Left cardiac atrium (tissue), 4 donors: ENCODE measurements at regions not wholly inside any gene's neighbourhood (a gene's known extent, or its start where the extent isn't known, plus 50 kb on each side); places are given as distances from the start of the nearest gene placed in this dataset.
A peak's percentile ranks its signal among the peaks of the same experiment; 100 is the strongest.
"Not testable (repeated sequence)": the region's sequence is repeated elsewhere in the genome, so short reads cannot be mapped to it uniquely, and the experiment has no call there.

Experiments
- ATAC-seq, 2 donors: fragments of 200-7000 bp; cut with Tn5 transposase; one replicate each; pipeline ENCODE4 v1.9.1; 2020; ENCODE audit warnings: mild to moderate bottlenecking in 2 of 2, moderate library complexity in 2 of 2
- DNase-seq: peaks from one replicate; pipeline ENCODE4 v3.0.0-alpha.2; 2020
- intact Hi-C, 2 donors: fragments of 100-400 bp; cut with DNase I; formaldehyde crosslinking; loops; one replicate each; pipeline versions ENCODE4 v1.14.1 to v1.15.1; 2022 to 2023
- donor health status: DM: no; HTN: yes; CAD: no.
- donor health status: DM: no; HTN: yes; CAD: no; lungs with severe emphysema.
- donor health status: DM: yes; HTN: yes; CAD: no.
- donor health status: Dilated cardiomyopathy.

- DNase-seq, intact Hi-C loops, ATAC-seq: not testable (repeated sequence)
Measured at GRCh38 chr9:78172610-78173009, 63.3 kb upstream of the CEP78 start.

- intact Hi-C loops: no loop called here
- DNase-seq (no peak), ATAC-seq (no peak)
Measured at GRCh38 chr9:78171651-78172050, 64.2 kb upstream of the CEP78 start.

- no peak for DNase-seq
- intact Hi-C loops: no loop called here
- ATAC-seq: no peak
Measured at GRCh38 chr9:78169125-78169524, 66.8 kb upstream of the CEP78 start.

GRCh38 chr9:78167356-78167755 lies 68.5 kb upstream of the CEP78 start:
- DNase-seq (no peak), ATAC-seq (no peak)
- intact Hi-C loops: no loop called here

GRCh38 chr9:78163834-78164233 lies 72.0 kb upstream of the CEP78 start:
- intact Hi-C loops: no loop called here
- DNase-seq (no peak), ATAC-seq (no peak)

GRCh38 chr9:78158286-78158685 lies 77.6 kb upstream of the CEP78 start:
- ATAC-seq (no peak), DNase-seq (no peak)
- intact Hi-C loops: no loop called here

GRCh38 chr9:78150983-78151356 lies 84.9 kb upstream of the CEP78 start:
- ATAC-seq: no peak
- no peak for DNase-seq
- intact Hi-C loops: no loop called here

GRCh38 chr9:78150312-78150982 lies 85.4 kb upstream of the CEP78 start:
- no peak for ATAC-seq
- intact Hi-C loops: no loop called here

GRCh38 chr9:78149702-78150291 lies 86.1 kb upstream of the CEP78 start:
- intact Hi-C loops: no loop called here
- DNase-seq (no peak), ATAC-seq (no peak)

More at GRCh38 chr9:78150312-78150982, 85.4 kb upstream of the CEP78 start:
- DNase-seq: no peak

- DNase-seq (no peak), ATAC-seq (no peak)
- intact Hi-C loops: no loop called here
Measured at GRCh38 chr9:78146241-78146640, 89.6 kb upstream of the CEP78 start.

GRCh38 chr9:78144663-78145377 lies 91.1 kb upstream of the CEP78 start:
- ATAC-seq (no peak), DNase-seq (no peak)
- intact Hi-C loops: no loop called here

GRCh38 chr9:78144008-78144381 lies 91.9 kb upstream of the CEP78 start:
- intact Hi-C loops: no loop called here
- ATAC-seq: no peak
- DNase-seq: no peak

- ATAC-seq (no peak), DNase-seq (no peak)
- intact Hi-C loops: no loop called here
Measured at GRCh38 chr9:78143281-78144007, 92.4 kb upstream of the CEP78 start.

GRCh38 chr9:78142264-78142663 lies 93.6 kb upstream of the CEP78 start:
- intact Hi-C loops, DNase-seq, ATAC-seq: not testable (repeated sequence)

GRCh38 chr9:78133751-78134150 lies 102.1 kb upstream of the CEP78 start:
- ATAC-seq: no peak

GRCh38 chr9:78132701-78133058 lies 101.1 kb upstream of the GNAQ start:
- intact Hi-C loops: no loop called here
- no peak for ATAC-seq

More at GRCh38 chr9:78133751-78134150, 102.1 kb upstream of the CEP78 start:
- intact Hi-C loops: no loop called here
- DNase-seq: no peak

GRCh38 chr9:78131969-78132700 lies 100.5 kb upstream of the GNAQ start:
- intact Hi-C loops: no loop called here
- DNase-seq (no peak), ATAC-seq (no peak)

More at GRCh38 chr9:78132701-78133058, 101.1 kb upstream of the GNAQ start:
- no peak for DNase-seq

- intact Hi-C loops: no loop called here
- DNase-seq (no peak), ATAC-seq (no peak)
Measured at GRCh38 chr9:78130853-78131252, 99.2 kb upstream of the GNAQ start.

GRCh38 chr9:78130004-78130403 lies 98.4 kb upstream of the GNAQ start:
- DNase-seq: peak; percentile 36
- peak; percentile 82 to 83 for ATAC-seq
- intact Hi-C loops: no loop called here
